ENCODE measurements at regions not wholly inside any gene's neighbourhood (a gene's known extent, or its start where the extent isn't known, plus 50 kb on each side); places are given as distances from the start of the nearest gene placed in this dataset.

- POLR2A ChIA-PET, result no interaction called here
Observed at GRCh38 chr11:28488336-28488735, 380.1 kb downstream of the METTL15 start.

GRCh38 chr11:28483072-28483867, 375.1 kb downstream of the METTL15 start:
- TF ChIP-seq CTCF (IDR thresholded peaks at IDR 0.05; ENCODE audit: control extremely low read depth, extremely low read depth, low read depth, missing control alignments), result no peak
- ChIA-PET POLR2A (no interaction called here), CTCF (interaction anchor here (1.1 to 1.3 kb wide), 3 partner anchors 34 to 79 kb away, joined by 3 to 4 read pairs (median 3); no protein-coding TSS in a partner anchor)
- DNase-seq (ENCODE audit: extremely low spot score), result no peak

More at GRCh38 chr11:28488336-28488735, 380.1 kb downstream of the METTL15 start:
- DNase-seq (ENCODE audit: extremely low spot score), result no peak
- CTCF ChIA-PET, result interaction anchor here (0.9 to 2.2 kb wide), 4 partner anchors 9 to 11 kb away, joined by 3 to 4 read pairs (median 4); no protein-coding TSS in a partner anchor
- no peak for TF ChIP-seq CTCF (IDR thresholded peaks at IDR 0.05; ENCODE audit: control extremely low read depth, extremely low read depth, low read depth, missing control alignments)

GRCh38 chr11:28482666-28483065, 374.5 kb downstream of the METTL15 start:
- ChIA-PET CTCF (interaction anchor here (1.1 to 1.3 kb wide), 2 partner anchors 47 to 78 kb away, joined by 3 read pairs; no protein-coding TSS in a partner anchor), POLR2A (no interaction called here)

GRCh38 chr11:28481616-28482480, 373.7 kb downstream of the METTL15 start:
- TF ChIP-seq CTCF (IDR thresholded peaks at IDR 0.05; ENCODE audit: control extremely low read depth, extremely low read depth, low read depth, missing control alignments), result no peak

More at GRCh38 chr11:28482666-28483065, 374.5 kb downstream of the METTL15 start:
- TF ChIP-seq CTCF (IDR thresholded peaks at IDR 0.05; ENCODE audit: control extremely low read depth, extremely low read depth, low read depth, missing control alignments), result no peak
- DNase-seq (ENCODE audit: extremely low spot score), result no peak

GRCh38 chr11:28480406-28480805, 372.2 kb downstream of the METTL15 start:
- no peak for DNase-seq (ENCODE audit: extremely low spot score)
- CTCF ChIA-PET, result interaction anchor here (1.3 kb wide), 2 partner anchors 9 to 16 kb away, joined by 3 to 4 read pairs; no protein-coding TSS in a partner anchor
- TF ChIP-seq CTCF (IDR thresholded peaks at IDR 0.05; ENCODE audit: control extremely low read depth, extremely low read depth, low read depth, missing control alignments), result no peak
- POLR2A ChIA-PET, result no interaction called here

More at GRCh38 chr11:28481616-28482480, 373.7 kb downstream of the METTL15 start:
- no peak for DNase-seq (ENCODE audit: extremely low spot score)
- ChIA-PET POLR2A (no interaction called here), CTCF (interaction anchor here (1.3 kb wide), 1 partner anchor 78 kb away, joined by 3 read pairs; no protein-coding TSS in a partner anchor)

- ChIA-PET CTCF (no interaction called here), POLR2A (no interaction called here)
- DNase-seq (ENCODE audit: extremely low spot score), result no peak
- no peak for TF ChIP-seq CTCF (IDR thresholded peaks at IDR 0.05; ENCODE audit: control extremely low read depth, extremely low read depth, low read depth, missing control alignments)
Observed at GRCh38 chr11:28476864-28477263, 368.7 kb downstream of the METTL15 start.

Measured in GM10248 (cell line).